GM21619 (cell line): ENCODE measurements at regions not wholly inside any gene's neighbourhood (a gene's known extent, or its start where the extent isn't known, plus 50 kb on each side); places are given as distances from the start of the nearest gene placed in this dataset.

Experiments
- ATAC-seq: cut with Tn5 transposase; IDR thresholded peaks from one replicate; pipeline ENCODE4 v1.9.1; 2021; ENCODE audit not compliant: unreplicated experiment

DNA sequence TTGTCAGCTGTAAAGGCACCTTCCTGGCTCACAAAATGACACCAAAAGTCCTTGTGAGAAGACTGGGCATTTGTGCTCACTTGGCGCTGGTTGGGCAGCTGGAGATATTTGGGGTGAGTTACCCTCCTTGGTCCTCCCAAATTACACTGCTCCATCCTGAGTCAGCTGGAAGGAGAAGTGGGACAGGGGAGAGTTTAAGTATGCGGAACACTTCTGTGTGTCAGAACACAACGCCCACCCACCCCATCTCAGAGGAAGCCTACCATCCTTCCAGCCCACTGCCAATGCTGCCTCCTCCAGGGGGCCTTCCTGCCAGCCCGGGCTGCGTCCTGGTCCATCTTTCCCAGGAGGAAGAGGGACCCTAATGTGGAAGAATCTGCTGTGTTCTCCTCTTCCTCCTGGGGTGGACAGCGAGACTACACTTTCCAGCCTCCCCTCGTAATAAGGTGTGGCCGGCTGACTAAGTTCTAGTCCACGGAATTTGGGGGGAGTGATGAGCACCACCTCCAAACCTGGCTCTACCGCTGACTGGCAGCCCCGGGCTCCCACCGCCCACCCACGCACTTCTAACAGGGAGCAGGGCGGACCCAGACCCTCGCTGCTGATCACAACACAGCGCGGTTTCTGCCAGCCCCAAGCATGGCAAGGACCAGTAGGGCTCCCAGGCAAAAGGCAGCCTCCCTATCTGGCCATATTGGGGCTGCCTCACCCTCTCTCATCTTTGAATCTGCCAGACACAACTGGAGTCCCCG, 265.0 kb downstream of the XXYLT1 start:
- no peak for ATAC-seq

DNA sequence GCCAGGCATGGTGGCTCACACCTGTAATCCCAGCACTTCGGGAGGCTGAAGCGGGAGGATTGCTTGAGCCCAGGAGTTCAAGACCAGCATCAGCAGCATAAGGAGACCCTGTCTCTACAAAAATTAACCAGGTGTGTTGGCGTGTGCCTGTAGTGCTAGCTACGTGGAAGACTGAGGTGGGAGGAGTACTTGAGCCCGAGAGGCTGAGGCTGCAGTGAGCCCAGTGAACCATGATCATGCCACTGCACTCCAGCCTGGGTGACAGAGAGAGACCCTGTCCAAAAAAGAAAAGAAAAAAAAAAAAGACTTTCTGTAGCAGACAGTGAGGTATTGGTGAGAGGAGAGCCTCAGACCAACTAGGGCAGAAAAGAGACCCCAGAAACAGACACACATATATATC, 263.8 kb downstream of the XXYLT1 start:
- ATAC-seq, result no peak

- ATAC-seq, result no peak
Observed at GRCh38 chr3:195007766-195008165, 263.2 kb downstream of the XXYLT1 start.

DNA sequence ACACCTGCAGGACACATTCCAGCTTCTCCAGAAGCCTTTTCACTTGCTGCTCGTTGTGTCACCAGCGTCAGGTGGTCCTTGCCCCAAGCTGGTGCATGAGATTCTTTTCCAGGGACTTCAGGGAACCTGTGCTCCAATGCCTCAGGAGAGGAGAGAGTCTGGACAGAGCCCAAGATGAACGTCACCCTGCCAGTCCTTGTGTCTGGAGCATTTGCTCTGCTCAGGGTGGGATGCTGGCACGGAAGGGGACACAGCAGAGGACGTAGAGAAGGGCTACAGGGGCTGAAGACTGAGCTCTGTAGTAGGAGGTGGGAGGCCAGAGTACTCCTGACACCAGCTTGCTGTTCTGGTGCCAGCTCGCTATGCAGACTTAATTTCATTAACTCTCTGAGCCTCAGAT, 262.1 kb downstream of the XXYLT1 start:
- no peak for ATAC-seq

GRCh38 chr3:195009616-195010015, 261.3 kb downstream of the XXYLT1 start:
- no peak for ATAC-seq

- no peak for ATAC-seq
Observed at GRCh38 chr3:195010551-195011100, 260.3 kb downstream of the XXYLT1 start.

GRCh38 chr3:195011231-195011834, 259.6 kb downstream of the XXYLT1 start:
- no peak for ATAC-seq

GRCh38 chr3:195012100-195012499, 258.9 kb downstream of the XXYLT1 start:
- ATAC-seq, result no peak

DNA sequence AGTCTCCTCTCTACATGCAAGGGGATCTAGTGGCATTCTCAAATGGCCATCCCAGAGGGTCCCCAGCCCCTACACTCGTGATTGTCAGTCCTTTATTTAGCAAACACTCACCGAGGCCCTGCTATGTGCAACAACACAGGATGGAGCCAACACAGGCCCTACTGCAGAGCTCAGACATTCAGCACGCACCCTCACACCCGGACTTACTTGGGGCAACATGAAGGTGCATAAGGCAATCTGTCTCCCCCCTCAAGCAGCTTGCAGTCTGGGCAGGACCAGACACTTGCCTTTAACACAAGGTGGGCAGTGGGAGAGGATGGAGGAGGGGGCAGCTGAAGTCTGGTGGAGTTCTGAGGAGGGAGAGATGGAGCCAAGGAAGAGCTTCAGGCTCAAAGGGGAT, 258.4 kb downstream of the XXYLT1 start:
- no peak for ATAC-seq

DNA sequence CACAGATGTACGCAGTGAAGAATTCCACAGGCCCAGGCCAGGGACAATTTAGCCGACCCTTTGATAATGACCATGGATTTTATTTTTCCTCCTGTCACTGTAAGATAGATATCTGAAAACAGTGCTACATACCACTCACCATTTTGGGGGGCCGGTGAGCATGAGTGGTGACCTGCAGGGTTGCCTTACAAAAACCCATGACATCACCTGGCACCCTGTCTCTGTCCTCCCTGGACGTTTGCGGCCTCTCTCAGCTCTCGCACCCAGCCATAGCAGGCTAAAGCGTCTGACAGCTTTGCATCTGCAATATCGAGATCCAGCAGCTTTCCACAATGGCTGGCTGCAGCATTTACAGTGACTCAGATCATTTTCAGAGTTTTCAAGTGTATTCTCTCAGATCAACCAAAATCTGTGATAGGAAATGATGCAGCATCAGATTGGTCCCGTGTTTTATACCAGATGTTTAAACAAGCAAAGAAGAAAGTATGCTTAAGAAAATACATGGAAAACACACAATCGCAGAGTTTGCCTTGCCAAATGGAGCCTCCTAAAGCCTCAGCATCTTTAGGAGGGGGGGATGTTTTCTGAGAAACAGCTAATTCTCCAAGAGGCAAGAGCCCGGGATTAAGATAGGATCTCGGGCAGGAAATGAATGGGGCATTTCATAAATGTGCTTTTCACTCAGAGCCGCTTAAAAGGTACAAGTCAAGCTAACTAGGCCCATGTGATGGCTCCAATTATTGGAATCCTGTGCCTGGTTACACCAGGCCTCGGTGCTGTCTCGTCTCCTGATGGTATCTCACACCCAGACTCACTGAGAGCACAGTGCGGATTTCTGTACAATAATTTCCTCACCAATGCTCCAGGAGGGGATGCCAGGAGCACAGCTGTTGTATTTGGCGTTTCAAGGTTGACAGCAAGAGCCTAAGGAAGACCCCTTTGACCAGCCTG, 257.3 kb downstream of the XXYLT1 start:
- ATAC-seq, result no peak

DNA sequence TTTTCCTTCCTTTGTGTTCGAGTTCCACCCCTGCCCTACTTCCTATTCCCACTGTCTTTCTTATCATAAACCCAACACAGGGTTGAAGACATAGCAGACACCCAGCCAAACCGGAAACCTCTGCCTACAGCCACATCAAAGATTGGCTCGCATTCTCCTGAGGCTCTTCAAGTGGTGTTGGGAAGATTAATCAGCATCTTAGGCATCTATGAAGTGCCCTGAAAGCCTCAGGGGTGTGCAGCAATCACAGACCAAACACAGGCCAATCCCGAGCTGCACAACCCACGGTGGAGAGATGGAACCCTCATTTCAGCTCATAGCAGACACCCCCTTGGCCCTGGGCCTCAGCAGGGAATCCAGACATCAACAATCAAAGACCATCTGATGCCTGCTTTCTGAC, 255.9 kb downstream of the XXYLT1 start:
- ATAC-seq, result no peak

DNA sequence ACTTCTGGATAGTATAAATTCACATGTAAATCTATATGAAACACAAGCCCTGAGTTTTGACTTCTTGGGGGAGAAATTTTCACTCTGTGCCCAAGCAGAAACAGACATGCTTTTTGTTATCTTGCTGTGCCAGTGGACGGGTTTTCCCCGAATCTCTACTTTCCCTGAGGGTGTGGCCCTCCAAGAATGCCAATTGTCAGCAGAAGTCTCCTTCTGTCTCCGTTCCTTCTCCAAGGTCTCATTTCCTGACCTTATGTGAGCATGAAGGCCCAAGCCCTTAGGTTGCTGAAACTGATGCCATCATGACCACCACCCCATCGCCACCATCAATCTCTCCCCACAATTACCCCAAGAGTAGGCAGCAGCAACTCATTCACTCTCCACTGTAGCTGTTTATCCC, 253.8 kb downstream of the XXYLT1 start:
- no peak for ATAC-seq
